Tibial nerve (tissue), 4 donors: ENCODE measurements at regions not wholly inside any gene's neighbourhood (a gene's known extent, or its start where the extent isn't known, plus 50 kb on each side); places are given as distances from the start of the nearest gene placed in this dataset.

Experiments used
- EP300 ChIP-seq, 2 donors: sonication (generic); formaldehyde crosslinking; IDR thresholded peaks; one replicate each; pipeline ENCODE4 v1.6.1; 2017; ENCODE audit warnings: antibody characterized with exemption in 2 of 2, mild to moderate bottlenecking in 1 of 2
- POLR2A ChIP-seq, 2 donors: fragments of 450-650 bp; IDR thresholded peaks; one replicate each; pipeline ENCODE4 v1.6.1; 2017; ENCODE audit warnings: antibody characterized with exemption in 2 of 2, mild to moderate bottlenecking in 2 of 2, moderate library complexity in 2 of 2
- TF ChIP-seq, protein P1 (sequence below), 5 experiments: fragments of 200-600 bp in 3 of 5; fragments of 450-650 bp in 2 of 5; sonication (generic) in 3 of 5; IDR thresholded peaks; one replicate each; pipeline ENCODE4 v1.5.1; 2016 to 2019; ENCODE audit warnings: antibody characterized with exemption in 5 of 5, mild to moderate bottlenecking in 3 of 5, moderate library complexity in 2 of 5

DNA sequence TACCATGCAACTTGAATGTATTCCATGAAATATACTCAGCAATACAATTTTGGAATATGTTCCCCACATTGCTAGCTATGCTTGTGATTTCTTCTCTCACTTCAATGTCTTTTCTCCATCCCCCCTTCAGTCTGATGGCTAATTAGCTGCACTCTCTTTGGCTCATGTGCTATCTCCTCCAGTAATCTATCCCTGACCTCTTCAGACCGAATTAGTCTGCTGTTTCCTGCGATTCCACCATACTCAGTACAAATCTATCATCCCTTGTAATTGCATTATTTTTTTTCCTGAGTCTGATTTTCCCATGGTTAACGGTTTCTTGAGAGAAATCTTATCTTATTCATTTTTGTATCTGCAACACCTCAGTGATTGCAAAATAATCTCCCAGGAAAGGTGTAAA lies 360.7 kb upstream of the CDH10 start:
- TF ChIP-seq POLR2A (IDR thresholded peaks at IDR 0.05) (no peak), EP300 (IDR thresholded peaks at IDR 0.05) (no peak)
- TF ChIP-seq, protein P1, sequence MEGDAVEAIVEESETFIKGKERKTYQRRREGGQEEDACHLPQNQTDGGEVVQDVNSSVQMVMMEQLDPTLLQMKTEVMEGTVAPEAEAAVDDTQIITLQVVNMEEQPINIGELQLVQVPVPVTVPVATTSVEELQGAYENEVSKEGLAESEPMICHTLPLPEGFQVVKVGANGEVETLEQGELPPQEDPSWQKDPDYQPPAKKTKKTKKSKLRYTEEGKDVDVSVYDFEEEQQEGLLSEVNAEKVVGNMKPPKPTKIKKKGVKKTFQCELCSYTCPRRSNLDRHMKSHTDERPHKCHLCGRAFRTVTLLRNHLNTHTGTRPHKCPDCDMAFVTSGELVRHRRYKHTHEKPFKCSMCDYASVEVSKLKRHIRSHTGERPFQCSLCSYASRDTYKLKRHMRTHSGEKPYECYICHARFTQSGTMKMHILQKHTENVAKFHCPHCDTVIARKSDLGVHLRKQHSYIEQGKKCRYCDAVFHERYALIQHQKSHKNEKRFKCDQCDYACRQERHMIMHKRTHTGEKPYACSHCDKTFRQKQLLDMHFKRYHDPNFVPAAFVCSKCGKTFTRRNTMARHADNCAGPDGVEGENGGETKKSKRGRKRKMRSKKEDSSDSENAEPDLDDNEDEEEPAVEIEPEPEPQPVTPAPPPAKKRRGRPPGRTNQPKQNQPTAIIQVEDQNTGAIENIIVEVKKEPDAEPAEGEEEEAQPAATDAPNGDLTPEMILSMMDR (IDR thresholded peaks at IDR 0.05): no peak
